ENCODE measurements at regions not wholly inside any gene's neighbourhood (a gene's known extent, or its start where the extent isn't known, plus 50 kb on each side); places are given as distances from the start of the nearest gene placed in this dataset.

DNA sequence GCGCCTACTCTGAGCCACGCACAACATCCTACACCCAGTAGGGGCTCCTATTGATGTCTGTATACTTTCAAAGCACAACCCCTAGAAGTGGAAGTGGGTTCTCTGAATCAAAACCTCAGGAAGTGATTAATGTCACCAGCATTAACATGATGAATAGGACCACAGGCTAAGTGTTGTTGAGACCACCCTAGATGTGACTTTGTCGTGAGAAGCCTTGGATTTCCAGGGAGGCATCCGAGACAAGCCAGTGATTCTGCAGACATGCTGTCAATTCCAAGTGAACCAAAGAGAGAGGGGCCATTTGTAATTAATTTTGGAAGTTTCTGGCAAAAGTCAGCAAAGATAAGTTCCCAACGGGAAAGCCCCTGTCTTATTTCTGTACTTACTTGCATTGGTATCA lies 493.0 kb downstream of the ZIC3 start:
- no peaks in the 10 kb centered on the region for H3F3A ChIP-seq (ENCODE audit: insufficient read depth, low read length)
- no peak overlapping the region for H3K4me3 ChIP-seq (ENCODE audit: low read depth, low read length, poor library complexity, severe bottlenecking)
- no peaks in the 10 kb centered on the region for H4K20me1 ChIP-seq (ENCODE audit: insufficient read depth, low read length)
- H3K9me3 ChIP-seq (ENCODE audit: low read length): no peaks in the 10 kb centered on the region
- H3K9me2 ChIP-seq (ENCODE audit: low read depth, low read length): no peaks in the 10 kb centered on the region
- H3K36me3 ChIP-seq (ENCODE audit: insufficient read depth, low read length): no peaks in the 10 kb centered on the region
- TF ChIP-seq CTCF (IDR thresholded peaks at IDR 0.05; ENCODE audit: low read length) (no peak), EZH2 (IDR thresholded peaks at IDR 0.05; ENCODE audit: borderline replicate concordance, low read length) (no peak)
- H3K27ac ChIP-seq (ENCODE audit: low read depth, low read length, poor library complexity, severe bottlenecking): no peak overlapping the region
- no peaks in the 10 kb centered on the region for H3K4me1 ChIP-seq (ENCODE audit: insufficient read depth, low read length, severe bottlenecking)
- no peak overlapping the region for H3K4me2 ChIP-seq (ENCODE audit: low read length)
- H3K79me2 ChIP-seq (ENCODE audit: insufficient read depth, low read length): no peaks in the 10 kb centered on the region
- no peaks in the 10 kb centered on the region for H3K27me3 ChIP-seq (ENCODE audit: insufficient read depth, low read length)
- no peak overlapping the region for H2AFZ ChIP-seq (ENCODE audit: low read length)
- H3K9ac ChIP-seq (ENCODE audit: low read length): no peak overlapping the region

DNA sequence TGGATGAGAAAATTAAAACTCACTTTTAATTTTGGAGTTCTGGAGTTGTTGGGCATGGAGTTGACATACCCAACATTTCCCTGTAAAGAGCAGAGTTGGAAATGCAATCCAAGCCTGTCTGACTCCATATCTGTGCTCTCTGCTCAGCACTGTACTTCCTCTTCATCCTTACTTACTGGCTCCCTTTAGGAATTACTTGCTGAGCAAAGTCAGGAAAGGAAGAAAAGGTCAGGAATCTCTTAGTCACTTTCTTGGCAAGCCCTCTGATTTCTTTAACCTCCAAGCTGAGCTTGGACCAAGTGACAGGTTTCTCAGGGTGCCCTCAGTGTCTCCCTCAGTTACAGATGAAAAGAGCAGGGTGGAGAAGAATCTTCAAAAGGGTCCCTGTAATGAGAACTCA lies 501.5 kb downstream of the ZIC3 start:
- Histone ChIP-seq H3K79me2 (ENCODE audit: insufficient read depth, low read length) (no peaks in the 10 kb centered on the region), H3K9me3 (ENCODE audit: low read length) (no peaks in the 10 kb centered on the region), H3K4me1 (ENCODE audit: insufficient read depth, low read length, severe bottlenecking) (no peaks in the 10 kb centered on the region), H3K4me3 (ENCODE audit: low read depth, low read length, poor library complexity, severe bottlenecking) (no peak overlapping the region), H3K4me2 (ENCODE audit: low read length) (no peak overlapping the region), H2AFZ (ENCODE audit: low read length) (no peak overlapping the region), H3K9ac (ENCODE audit: low read length) (no peak overlapping the region), H3F3A (ENCODE audit: insufficient read depth, low read length) (no peaks in the 10 kb centered on the region), H3K27ac (ENCODE audit: low read depth, low read length, poor library complexity, severe bottlenecking) (no peak overlapping the region), H3K27me3 (ENCODE audit: insufficient read depth, low read length) (no peaks in the 10 kb centered on the region), H3K9me2 (ENCODE audit: low read depth, low read length) (no peaks in the 10 kb centered on the region), H4K20me1 (ENCODE audit: insufficient read depth, low read length) (no peaks in the 10 kb centered on the region), H3K36me3 (ENCODE audit: insufficient read depth, low read length) (no peaks in the 10 kb centered on the region)
- TF ChIP-seq EZH2 (IDR thresholded peaks at IDR 0.05; ENCODE audit: borderline replicate concordance, low read length) (no peak), CTCF (IDR thresholded peaks at IDR 0.05; ENCODE audit: low read length) (no peak)

- Histone ChIP-seq H3K27ac (ENCODE audit: low read depth, low read length, poor library complexity, severe bottlenecking) (no peak overlapping the region), H2AFZ (ENCODE audit: low read length) (no peak overlapping the region), H3K36me3 (ENCODE audit: insufficient read depth, low read length) (no peaks in the 10 kb centered on the region), H3F3A (ENCODE audit: insufficient read depth, low read length) (no peaks in the 10 kb centered on the region), H3K4me3 (ENCODE audit: low read depth, low read length, poor library complexity, severe bottlenecking) (no peak overlapping the region), H3K9me3 (ENCODE audit: low read length) (no peaks in the 10 kb centered on the region), H3K4me2 (ENCODE audit: low read length) (no peak overlapping the region), H3K9ac (ENCODE audit: low read length) (no peak overlapping the region), H3K79me2 (ENCODE audit: insufficient read depth, low read length) (no peaks in the 10 kb centered on the region), H3K27me3 (ENCODE audit: insufficient read depth, low read length) (no peaks in the 10 kb centered on the region), H3K9me2 (ENCODE audit: low read depth, low read length) (no peaks in the 10 kb centered on the region), H4K20me1 (ENCODE audit: insufficient read depth, low read length) (no peaks in the 10 kb centered on the region), H3K4me1 (ENCODE audit: insufficient read depth, low read length, severe bottlenecking) (no peaks in the 10 kb centered on the region)
- TF ChIP-seq EZH2 (IDR thresholded peaks at IDR 0.05; ENCODE audit: borderline replicate concordance, low read length) (no peak), CTCF (IDR thresholded peaks at IDR 0.05; ENCODE audit: low read length) (no peak)
These were observed 507.7 kb downstream of the ZIC3 start for GRCh38 chrX:138073626-138074025.
